ENCODE measurements at regions not wholly inside any gene's neighbourhood (a gene's known extent, or its start where the extent isn't known, plus 50 kb on each side); places are given as distances from the start of the nearest gene placed in this dataset.

DNA sequence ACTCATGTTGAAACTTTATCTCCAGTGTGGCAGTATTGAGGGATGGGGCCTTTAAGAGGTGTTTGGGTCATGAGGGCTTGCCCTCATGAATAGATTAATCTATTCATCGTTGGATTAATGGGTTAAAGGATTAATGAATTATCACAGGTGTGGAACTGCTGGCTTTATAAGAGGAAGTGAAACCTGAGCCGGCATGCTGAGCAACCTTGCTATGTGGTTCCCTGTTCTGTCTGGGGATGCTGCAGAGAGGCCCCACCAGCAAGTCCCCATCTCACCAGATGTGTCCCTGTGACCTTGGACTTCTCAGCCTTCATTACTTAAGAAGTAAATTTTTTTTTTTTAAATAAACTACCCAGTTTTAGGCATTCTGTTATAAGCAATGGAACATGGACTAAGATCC is 109.6 kb downstream of the DYRK2 start (continued):
- TF ChIP-seq, protein P1, sequence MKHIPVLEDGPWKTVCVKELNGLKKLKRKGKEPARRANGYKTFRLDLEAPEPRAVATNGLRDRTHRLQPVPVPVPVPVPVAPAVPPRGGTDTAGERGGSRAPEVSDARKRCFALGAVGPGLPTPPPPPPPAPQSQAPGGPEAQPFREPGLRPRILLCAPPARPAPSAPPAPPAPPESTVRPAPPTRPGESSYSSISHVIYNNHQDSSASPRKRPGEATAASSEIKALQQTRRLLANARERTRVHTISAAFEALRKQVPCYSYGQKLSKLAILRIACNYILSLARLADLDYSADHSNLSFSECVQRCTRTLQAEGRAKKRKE (CRISPR knock-in tag; IDR thresholded peaks at IDR 0.05; ENCODE audit: low read depth) = no peak
- no peak for TF ChIP-seq SMC3 (IDR thresholded peaks at IDR 0.05)
- TF ChIP-seq, protein P2, sequence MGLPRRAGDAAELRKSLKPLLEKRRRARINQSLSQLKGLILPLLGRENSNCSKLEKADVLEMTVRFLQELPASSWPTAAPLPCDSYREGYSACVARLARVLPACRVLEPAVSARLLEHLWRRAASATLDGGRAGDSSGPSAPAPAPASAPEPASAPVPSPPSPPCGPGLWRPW (IDR thresholded peaks at IDR 0.05) = no peak
- no peak for TF ChIP-seq RFX5 (IDR thresholded peaks at IDR 0.05)
- TF ChIP-seq CBX2 (IDR thresholded peaks at IDR 0.05; ENCODE audit: borderline replicate concordance, low read depth) = no peak
- no peak for TF ChIP-seq ZFP36 (IDR thresholded peaks at IDR 0.05; ENCODE audit: borderline replicate concordance, partially characterized antibody)
- no peak for TF ChIP-seq HEYL (CRISPR knock-in tag; IDR thresholded peaks at IDR 0.05)

GRCh38 chr12:67758521-67758920 is 110.0 kb downstream of the DYRK2 start:
- H3K9me3 ChIP-seq = no peaks in the 10 kb centered on the region
- 91% methylated on average over 4 of the region's 4 CpGs for WGBS (ENCODE audit: missing lambda C conversion rate)
- DNase-seq (ENCODE audit: low read depth in 1 of 2, low spot score in 1 of 2) (no peak), FAIRE-seq (no peak), ATAC-seq (no peak)
- no peak overlapping the region for H3K4me3 ChIP-seq
- TF ChIP-seq BHLHE40 (IDR thresholded peaks at IDR 0.05; ENCODE audit: low read depth, low read length) (no peak), EHF (CRISPR knock-in tag; IDR thresholded peaks at IDR 0.05) (no peak), POLR2AphosphoS2 (conservative IDR thresholded peaks at IDR 0.05; ENCODE audit: low read length) (no peak), RNF2 (IDR thresholded peaks at IDR 0.05; ENCODE audit: borderline replicate concordance, low read depth) (no peak), CBX2 (IDR thresholded peaks at IDR 0.05; ENCODE audit: borderline replicate concordance, low read depth) (no peak), JUNB (IDR thresholded peaks at IDR 0.05) (no peak), KDM1A (IDR thresholded peaks at IDR 0.05; ENCODE audit: low read depth) (no peak), CHD2 (IDR thresholded peaks at IDR 0.05; ENCODE audit: low read length, partially characterized antibody) (no peak), TFCP2L1 (CRISPR knock-in tag; IDR thresholded peaks at IDR 0.05) (no peak), TP53 (CRISPR knock-in tag; IDR thresholded peaks at IDR 0.05) (no peak), HOXB5 (CRISPR knock-in tag; IDR thresholded peaks at IDR 0.05) (no peak)
- TF ChIP-seq, protein P3, sequence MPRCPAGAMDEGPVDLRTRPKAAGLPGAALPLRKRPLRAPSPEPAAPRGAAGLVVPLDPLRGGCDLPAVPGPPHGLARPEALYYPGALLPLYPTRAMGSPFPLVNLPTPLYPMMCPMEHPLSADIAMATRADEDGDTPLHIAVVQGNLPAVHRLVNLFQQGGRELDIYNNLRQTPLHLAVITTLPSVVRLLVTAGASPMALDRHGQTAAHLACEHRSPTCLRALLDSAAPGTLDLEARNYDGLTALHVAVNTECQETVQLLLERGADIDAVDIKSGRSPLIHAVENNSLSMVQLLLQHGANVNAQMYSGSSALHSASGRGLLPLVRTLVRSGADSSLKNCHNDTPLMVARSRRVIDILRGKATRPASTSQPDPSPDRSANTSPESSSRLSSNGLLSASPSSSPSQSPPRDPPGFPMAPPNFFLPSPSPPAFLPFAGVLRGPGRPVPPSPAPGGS (IDR thresholded peaks at IDR 0.05) = no peak
- ChIA-PET POLR2A (no interaction called here), CTCF (no interaction called here)
- H3K4me2 ChIP-seq = no peak overlapping the region
- no peak overlapping the region for H3K27ac ChIP-seq
- no peaks in the 10 kb centered on the region for H3K4me1 ChIP-seq

- TF ChIP-seq PBX3 (IDR thresholded peaks at IDR 0.05) = no peak
- TF ChIP-seq EP300 (IDR thresholded peaks at IDR 0.05) = no peak
- TF ChIP-seq ZC3H11A (IDR thresholded peaks at IDR 0.05) = no peak
- TF ChIP-seq, protein P1 (CRISPR knock-in tag; IDR thresholded peaks at IDR 0.05; ENCODE audit: low read depth) = no peak
- TF ChIP-seq KDM5A (IDR thresholded peaks at IDR 0.05) = no peak
- TF ChIP-seq CEBPB (IDR thresholded peaks at IDR 0.05) = no peak
- no peak for TF ChIP-seq CHD4 (IDR thresholded peaks at IDR 0.05; ENCODE audit: borderline replicate concordance)
- no peak for TF ChIP-seq RAD21 (conservative IDR thresholded peaks at IDR 0.05 in 1 of 2, IDR thresholded peaks at IDR 0.05 in 1 of 2)
- TF ChIP-seq ESRRA (IDR thresholded peaks at IDR 0.05; ENCODE audit: borderline replicate concordance, low read length) = no peak
- no peak for TF ChIP-seq NFE2L2 (conservative IDR thresholded peaks at IDR 0.05; ENCODE audit: low read length)
- TF ChIP-seq GATA3 (IDR thresholded peaks at IDR 0.05; ENCODE audit: borderline replicate concordance) = no peak
- no peak for TF ChIP-seq MYC (IDR thresholded peaks at IDR 0.05; ENCODE audit: borderline replicate concordance, low read length)
- TF ChIP-seq CTCF (IDR thresholded peaks at IDR 0.05) = no peak
- TF ChIP-seq TFCP2L1 (CRISPR knock-in tag; IDR thresholded peaks at IDR 0.05) = no peak
- FAIRE-seq = no peak
- ChIA-PET POLR2A (no interaction called here), CTCF (no interaction called here)
- Histone ChIP-seq H3K4me3 (no peak overlapping the region), H3K4me2 (no peak overlapping the region), H3K9me3 (no peaks in the 10 kb centered on the region), H3K4me1 (no peaks in the 10 kb centered on the region), H3K27ac (no peak overlapping the region)
- 73% methylated on average over 3 of the region's 3 CpGs for WGBS (ENCODE audit: missing lambda C conversion rate)
- no peak for DNase-seq (ENCODE audit: low read depth in 1 of 2, low spot score in 1 of 2)
- ATAC-seq = no peak
Observed at GRCh38 chr12:67759829-67760228, 111.3 kb downstream of the DYRK2 start.

All from A549 (cell line).